ENCODE measurements at regions not wholly inside any gene's neighbourhood (a gene's known extent, or its start where the extent isn't known, plus 50 kb on each side); places are given as distances from the start of the nearest gene placed in this dataset.

DNA sequence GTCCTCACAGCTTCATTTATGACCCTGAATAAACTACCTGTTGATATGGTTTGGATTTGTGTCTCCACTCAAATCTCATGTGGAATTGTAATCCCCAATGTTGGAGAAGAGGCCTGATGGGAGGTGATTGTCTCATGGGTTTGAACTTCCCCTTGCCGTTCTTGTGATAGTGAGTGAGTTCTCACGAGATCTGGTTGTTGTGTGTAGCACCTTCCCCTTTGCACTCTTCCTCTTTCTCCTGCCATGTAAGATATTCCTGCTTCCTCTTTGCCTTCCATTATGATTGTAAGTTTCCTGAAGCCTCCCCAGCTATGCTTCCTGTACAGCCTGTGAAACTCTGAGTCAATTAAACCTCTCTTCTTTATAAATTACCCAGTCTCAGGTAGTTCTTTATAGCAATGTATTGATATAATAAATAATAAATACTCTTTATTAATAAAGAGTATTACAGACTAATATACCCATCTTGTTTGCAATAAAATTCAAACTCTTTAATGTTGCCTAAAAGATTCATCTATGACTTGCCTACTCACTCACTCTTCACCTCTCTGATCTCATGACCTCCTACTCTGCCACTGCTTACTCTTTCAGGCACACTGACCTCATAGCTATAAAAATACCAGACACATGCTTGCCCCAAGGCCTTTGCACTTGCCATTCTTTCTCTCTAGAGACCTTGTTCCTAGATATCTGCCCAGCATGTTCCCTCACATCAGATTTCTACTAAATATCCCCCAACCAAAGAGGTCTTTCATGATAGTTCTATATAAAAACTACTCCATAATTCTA lies 256.4 kb upstream of the MARCKS start:
- DNase-seq (ENCODE audit: low read depth in 2 of 2), result no peak

DNA sequence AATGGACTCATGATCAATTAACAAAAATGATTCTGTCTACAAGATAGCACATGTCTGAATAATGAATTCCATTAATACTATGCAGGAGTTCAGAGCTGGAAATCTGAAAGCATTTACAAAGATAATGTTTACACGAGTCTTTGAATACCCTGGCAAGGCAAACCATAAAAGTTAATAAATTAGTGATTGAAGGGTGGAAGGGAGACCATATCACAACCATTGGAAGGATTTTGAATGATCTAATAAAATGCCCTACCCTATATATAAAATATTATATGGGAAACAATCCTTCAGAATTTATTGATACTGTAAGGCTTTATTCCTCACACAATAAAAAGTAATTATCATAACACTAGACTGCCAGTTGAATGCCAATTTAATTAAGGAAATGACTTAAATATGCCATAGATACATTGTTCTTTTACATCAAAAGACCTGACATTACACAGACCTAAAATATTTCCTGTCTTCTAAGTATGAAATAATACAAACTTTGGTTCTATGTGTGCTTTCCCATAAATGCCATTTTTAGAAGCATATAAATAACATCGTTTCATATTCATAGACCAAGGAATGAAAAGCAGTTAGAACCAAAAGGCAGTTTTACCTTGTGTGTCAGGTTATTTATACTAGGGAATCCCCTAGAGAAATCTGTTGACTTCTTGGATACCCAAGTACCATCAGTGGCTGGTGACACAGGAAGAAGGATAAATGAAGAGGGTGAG lies 249.2 kb upstream of the MARCKS start:
- no peak for DNase-seq (ENCODE audit: low read depth in 2 of 2)

DNA sequence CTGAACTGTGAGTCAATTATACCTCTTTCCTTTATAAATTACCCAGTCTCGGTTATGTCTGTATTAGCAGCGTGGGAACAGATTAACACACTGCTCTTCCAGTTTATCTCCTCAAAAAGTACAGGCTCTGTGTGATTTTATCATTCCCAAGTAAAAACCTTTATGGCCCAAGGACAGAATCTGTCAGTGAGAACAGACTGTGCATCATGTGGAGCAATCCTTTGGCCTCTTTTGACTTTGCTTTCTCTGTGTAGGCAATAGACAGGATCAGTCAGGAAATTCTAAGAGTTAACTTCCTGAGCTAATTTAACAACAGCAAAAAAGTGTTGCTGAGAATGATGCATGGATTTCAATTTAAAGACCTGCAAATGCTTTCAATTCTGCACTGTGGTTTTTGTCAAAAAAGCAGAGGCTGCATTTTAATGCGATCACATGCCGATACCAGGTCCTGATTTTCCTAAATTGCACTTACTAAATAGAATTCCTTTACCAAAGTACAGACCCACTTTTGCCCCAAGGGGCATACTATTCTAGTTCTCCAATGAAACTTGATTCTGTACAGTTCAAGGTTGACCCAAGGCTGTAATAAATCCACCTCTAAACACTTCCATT lies 246.7 kb upstream of the MARCKS start:
- DNase-seq (ENCODE audit: low read depth in 2 of 2), result no peak

DNA sequence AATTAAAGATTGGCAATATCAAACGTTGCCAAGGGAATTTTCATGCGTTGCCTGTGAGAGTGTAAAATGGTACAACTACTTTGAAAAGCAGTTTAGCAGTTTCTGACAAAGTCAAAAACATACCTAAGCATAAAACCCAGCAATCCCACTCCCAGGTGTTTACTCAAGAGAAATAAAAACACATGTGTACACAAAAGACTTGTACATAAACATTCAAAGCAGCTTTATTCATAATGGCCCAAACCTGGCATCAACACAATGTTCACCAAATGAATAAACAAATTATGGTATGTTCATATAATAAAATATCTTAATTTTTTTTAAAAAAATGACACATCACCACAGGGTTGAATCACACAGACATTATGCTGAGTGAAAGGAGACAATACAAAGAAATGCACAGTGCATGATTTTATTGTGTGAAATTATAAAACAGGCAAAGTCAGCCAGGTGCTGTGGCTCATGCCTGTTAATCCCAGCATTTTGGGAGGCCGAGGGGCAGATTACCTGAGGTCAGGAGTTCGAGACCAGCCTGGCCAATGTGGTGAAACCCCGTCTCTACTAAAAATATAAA lies 240.4 kb upstream of the MARCKS start:
- no peak for DNase-seq (ENCODE audit: low read depth in 2 of 2)

DNA sequence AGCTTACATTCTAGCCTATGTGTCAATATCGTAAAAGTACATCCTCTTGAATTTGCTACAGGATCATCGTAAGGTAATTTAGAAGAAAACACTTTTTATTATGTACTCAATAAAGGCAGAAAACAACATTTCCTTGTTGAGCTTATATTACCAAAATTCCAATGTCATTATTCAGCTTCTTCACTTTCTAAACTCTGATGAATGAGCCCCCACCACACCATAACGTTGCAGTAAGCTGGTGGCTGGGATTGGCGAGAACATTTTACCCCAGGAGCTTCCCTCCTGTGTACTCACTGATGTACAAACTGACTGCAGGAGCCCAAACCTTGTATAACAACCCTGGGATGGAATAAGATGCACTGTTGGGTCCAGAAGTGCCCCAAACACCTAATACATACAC lies 238.1 kb upstream of the MARCKS start:
- DNase-seq (ENCODE audit: low read depth in 2 of 2), result no peak

DNA sequence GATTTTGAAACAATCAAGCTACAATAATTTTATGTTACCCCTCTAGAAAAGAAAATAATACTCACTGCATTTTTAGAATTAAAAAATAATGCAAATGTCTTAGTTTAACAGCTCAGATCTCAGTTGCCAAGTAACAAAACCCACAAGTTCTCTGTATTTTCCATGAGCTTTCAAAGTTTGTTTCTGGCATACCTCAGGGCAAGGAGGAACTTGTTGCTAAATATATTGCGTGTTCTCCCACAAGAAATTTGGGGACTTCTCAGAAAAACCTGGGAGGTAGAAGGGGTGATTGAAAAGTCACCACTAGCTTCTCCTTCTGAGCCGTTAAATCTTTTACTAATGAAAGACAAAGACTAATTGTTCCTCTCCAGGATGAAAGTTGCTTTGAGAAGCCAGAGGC lies 236.8 kb upstream of the MARCKS start:
- DNase-seq (ENCODE audit: low read depth in 2 of 2), result no peak

DNA sequence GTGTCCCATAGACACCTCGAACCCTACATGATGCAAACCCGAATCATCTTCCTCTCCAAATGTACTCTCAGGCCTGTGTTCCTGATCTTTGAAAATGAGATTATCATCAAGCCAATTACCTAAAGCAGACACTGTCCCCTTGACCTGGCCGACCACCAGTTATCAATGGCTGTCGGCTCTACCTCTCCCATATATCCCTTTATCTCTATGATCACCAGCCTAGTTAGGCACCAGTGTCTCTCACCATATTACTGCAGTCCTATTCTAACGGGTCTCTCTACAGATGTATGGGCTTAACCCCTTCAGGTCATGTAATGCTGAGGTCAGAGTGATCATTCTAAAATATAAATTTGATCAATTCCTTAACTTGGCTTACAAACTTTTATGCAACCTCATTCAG lies 234.9 kb upstream of the MARCKS start:
- no peak for DNase-seq (ENCODE audit: low read depth in 2 of 2)

DNA sequence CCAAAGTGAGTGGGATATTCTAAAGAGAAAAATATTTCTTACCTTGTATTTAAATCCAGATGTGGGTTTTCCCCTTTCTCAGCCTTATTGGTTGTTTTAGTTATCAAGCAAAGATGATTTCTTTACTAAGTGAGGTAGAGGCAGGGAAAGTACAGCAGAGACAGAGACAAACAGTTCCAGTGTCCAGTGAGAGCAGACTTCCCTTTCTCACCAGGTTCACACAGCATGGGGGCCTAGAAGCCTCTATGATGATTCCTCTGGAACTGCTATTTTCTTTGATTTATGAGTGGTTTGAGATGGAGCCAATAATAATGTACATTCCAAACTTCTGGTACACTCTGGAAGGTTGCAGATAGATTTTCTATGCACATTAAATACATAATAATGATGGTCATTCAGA lies 234.0 kb upstream of the MARCKS start:
- DNase-seq (ENCODE audit: low read depth in 2 of 2), result no peak

DNA sequence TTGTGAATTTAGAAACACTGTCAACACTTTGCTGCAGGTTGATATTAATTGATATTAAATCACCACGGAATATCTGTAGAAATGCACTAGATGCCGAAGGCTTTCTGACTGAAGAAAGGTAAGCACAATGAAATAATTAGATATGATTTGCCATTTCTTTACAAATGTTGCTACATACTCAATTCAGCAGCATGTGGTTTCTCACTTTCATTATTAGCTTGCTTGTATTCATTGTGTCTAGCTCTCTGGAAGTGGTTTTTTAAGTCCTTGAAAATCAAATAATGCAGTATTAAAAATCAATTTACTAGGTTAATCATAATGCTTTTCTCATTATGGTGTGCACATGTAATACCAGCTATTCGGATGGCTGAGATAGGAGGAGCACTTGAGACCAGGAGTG lies 231.3 kb upstream of the MARCKS start:
- no peak for DNase-seq (ENCODE audit: low read depth in 2 of 2)

DNA sequence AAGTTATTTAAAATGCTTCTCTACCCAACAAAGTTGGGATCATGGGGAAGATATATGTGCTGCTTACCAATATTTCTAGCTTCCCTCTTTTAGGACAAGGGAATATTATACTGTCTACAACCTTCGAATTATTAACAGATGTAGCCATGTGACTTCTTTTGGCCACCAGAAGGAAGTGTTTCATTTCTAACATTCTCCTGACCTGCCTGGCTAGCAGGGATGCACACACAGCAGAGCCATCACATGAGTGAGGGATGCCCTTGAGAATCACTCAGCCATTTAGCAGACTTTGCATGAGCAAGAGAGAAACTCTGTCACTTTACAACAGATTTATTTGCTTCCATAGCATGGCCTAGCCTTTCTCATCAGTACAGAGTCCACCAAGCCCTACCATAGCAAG lies 230.7 kb upstream of the MARCKS start:
- DNase-seq (ENCODE audit: low read depth in 2 of 2), result no peak

DNA sequence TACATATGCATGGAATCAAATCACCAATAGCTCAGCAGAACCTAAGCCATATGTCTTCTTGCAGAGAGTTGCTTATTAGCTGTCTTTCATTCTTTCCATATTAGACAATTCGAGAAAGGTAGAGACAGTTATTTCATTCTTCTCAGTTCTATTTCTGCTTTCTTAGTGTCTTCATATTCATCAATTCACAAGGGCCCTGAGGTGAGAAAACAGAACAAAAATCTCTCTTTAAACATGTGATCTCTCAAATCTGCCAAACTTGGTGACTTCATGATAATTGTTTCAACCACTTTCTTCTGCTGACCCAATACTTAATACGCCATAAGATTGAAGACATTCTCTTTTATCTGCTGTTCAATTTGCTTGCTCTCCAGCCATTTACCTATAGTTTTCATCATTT lies 229.7 kb upstream of the MARCKS start:
- no peak for DNase-seq (ENCODE audit: low read depth in 2 of 2)

DNA sequence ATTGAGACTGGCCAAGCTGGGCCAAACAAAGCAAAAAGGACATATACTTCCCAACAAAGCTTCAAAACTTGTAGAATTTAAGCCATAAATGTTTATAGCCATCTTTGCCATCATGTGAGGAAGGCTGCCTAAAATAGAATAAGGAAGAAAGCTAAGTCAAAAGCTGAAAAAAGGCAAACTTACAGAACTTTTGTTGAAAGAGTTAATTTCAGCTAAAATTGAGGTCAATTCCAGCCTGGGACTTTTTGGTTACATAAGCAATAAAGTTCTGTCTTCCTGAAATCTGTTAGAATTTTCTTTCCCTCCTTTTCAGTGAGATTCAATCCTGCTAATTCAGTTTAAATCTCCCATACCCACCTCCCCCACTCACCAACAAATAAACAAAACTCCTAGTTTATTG lies 227.9 kb upstream of the MARCKS start:
- no peak for DNase-seq (ENCODE audit: low read depth in 2 of 2)

DNA sequence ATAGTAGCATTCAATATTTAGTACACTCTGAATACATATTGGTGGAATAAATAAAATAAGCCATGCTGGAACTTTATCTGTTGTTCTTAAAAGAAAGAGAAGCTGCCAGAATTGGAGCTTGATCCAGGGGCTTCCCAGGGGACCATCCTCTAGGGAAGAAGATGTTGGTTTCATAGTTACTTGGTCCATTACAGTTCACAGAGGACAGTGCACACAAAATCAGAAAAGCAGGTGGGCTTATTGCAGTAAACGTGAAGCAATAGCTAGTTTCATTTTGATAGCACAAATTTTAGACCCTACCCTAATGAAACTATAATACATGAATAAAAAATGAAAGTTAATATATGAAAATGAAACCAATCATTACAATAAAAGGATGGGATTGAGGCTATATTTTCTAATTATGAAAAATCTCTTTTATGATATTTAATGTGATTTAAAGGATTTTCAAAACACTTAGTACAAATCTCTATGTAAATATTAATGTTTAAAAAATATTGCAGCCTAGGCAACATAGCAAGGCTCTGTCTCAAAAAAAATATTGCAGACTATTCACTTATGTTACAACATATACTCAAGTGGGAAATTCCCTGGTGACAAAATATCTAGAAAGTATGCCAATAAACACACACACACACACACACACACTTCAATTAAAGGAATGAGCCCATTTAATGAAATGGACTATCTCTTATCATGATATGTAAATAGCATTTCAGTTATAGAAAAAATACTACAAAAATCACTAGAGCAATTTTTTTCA lies 227.0 kb upstream of the MARCKS start:
- DNase-seq (ENCODE audit: low read depth in 2 of 2), result no peak

DNA sequence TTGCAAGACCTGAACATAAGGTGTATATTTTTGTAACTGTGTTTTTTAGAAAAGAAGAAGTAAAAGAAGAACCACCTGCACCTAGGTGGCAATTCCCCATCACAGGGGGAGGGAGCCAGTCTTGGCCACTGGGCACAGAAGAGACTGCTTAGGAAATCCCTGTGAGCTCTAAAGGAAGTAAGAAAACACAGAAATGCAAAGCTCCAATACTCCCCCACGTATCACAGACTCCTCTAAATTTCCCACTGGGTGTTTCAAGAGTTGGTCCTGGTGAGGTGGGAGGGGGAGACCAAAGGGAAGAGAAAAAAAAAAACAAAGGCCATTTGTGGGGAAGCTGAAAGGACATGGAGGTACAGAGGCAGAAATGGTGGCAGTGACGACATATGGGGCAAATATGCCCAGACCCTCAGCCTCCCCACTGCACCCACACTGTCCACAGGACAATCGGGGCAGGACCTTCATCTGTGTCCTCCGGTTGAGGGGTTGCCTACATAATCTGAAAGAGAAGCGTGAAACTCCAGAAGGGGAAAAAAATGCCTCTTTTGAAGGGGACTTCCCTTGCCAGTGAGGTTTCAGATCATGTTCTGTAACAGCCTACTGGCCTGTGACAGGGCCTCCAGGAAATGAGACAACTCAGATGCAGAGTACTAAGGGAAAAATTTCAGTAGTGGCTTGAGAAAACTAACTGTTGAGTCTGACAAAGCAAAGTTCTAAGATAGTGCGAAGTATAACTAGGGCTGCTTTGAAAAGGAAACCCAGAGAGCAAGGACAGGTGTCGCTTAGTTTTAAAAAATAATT lies 226.2 kb upstream of the MARCKS start:
- peak in 1 of 2 donors; percentile 1 for DNase-seq (ENCODE audit: low read depth in 2 of 2)

DNA sequence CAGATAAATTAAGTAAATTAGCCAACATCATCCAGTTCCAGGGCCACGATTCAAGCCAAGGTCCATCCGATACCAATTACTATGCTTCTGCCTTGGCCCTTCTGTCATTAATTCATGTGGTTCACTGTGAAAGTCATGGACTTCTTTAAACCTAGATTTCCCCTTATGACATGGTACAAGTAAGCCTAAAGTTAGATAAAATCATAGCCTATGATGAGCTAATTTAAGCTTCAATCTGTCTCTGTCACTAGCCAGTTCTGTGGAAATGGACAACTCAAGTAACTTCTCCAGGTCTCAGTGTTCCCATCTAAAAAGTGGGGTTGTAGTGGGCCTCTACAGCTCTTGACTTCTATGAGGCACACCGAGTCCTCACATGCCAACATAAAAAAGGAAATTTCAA lies 225.5 kb upstream of the MARCKS start:
- DNase-seq (ENCODE audit: low read depth in 2 of 2), result no peak

DNA sequence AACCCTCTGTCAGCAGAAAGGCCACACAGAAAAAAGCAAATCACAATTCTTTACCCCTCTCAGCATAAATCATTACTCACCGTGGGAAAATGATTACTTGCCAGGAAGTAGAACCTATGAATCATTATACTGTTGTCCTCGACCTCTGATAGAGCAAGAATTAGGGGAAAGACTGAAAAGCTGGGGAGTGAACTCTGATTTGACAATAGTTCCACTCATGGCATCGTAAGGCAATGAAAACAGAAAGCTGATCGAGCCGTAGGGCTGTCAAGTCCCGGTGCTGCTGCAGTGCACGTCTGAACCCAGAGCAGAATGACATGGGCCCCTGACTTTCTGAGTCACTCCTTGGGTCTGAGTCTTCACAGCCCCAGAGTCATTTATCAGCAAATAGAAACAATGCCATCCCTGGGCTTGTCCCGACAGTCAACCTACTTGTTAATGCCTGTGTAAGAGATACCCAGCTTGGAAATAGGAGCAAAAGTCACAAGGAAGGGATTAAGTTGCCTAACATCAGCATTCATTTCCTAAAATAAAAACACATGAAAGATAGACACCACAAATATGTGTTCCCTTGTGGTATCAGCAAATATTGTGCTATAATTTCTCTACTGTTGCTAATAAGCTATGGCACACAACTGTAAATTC lies 224.8 kb upstream of the MARCKS start:
- DNase-seq (ENCODE audit: low read depth in 2 of 2), result peak; percentile 15 to 18

DNA sequence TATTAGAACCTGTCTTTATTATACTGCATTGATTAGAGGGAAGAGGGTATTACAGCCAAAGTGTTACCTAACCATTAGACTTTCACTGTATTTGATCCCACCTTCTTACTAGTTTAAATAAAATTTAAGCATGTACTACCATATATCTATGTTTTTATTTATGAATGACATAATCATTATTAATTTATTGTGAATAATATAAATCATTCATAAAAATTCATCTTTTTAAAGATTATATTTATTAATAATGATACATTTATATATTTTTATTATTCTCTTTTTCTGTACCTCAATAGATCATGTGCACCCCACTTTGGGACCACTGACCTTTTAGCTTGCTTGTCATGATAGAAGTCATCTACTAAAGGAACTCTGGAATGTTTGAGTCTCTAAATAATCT lies 223.5 kb upstream of the MARCKS start:
- DNase-seq (ENCODE audit: low read depth in 2 of 2), result no peak

DNA sequence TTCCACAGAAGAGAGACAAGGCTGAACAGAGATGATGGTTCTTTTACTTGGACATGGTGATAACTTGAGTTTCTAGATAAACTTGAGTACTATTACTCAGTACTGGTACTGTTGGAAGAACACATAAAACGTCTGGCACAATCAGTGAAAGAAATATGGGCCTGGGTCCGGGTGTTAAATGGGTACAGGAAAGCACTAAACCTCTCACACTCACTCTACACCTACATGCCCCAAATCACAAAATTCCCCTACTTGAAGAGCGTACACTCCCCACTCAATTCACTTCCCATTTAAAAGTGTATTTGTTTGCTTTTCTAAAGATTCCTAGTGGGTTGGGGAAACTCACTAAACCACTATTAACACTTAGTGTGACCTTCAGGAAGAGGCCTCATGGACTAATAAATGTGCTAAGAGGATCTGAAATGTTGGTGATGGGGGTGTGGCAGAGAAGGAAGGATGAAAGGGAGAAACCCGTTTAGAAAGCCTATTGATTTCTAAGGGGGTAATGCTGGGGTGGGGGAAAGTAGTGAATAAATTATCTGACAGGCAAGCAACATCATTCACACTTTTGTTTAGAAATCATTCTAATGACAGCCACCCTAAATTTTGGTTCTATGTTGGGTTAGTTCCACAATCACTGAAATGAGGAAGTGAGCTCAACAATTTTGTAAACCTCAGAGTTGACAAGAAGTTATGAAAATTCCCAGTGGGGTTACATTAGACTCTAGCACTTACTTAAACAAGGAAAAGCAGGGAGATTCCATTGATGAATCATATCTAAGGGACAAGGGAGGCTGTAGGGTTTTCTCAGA lies 222.6 kb upstream of the MARCKS start:
- no peak for DNase-seq (ENCODE audit: low read depth in 2 of 2)

DNA sequence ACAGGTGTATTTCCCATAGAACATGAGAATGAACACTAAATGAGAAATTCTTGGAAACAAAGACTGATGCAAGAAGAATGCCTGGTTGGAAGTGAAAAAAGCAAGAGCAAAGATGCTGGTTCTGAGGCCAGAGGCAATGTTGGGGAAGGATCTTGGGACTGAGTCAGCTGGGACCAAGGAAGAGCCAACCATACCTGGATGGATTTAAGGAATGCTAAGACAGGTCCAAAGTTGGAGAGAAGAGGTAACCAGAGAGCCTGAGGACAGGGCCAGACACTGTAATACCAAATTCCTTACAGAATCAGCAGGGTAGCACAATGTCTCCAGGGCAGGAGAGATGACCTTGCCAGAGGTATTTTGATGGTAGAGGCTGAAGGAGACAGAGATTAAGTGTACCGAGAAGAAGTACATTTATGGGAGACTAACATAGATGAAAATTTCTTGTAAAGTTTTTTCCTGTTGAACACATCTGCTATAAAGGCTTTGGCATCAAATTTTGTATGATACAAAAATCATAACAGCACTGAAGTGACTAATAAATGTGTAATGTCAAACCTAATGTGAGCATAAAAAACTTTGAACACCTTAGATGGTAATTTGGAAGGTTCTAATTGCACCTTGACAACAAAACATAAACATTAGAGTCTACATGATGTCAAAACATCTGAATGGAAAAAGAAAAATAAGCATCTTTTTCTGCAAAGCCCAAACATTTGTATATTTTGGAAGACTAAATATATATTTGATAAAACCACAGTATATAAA lies 221.7 kb upstream of the MARCKS start:
- no peak for DNase-seq (ENCODE audit: low read depth in 2 of 2)

Data from activated CD4-positive, alpha-beta T cell treated with anti-CD3 and anti-CD28 coated beads for 24 hours (primary cell).